ENCODE measurements at regions not wholly inside any gene's neighbourhood (a gene's known extent, or its start where the extent isn't known, plus 50 kb on each side); places are given as distances from the start of the nearest gene placed in this dataset.

- TF ChIP-seq CTCF (tag by site-specific recombination; IDR thresholded peaks at IDR 0.05) = no peak
- TF ChIP-seq, protein P1, sequence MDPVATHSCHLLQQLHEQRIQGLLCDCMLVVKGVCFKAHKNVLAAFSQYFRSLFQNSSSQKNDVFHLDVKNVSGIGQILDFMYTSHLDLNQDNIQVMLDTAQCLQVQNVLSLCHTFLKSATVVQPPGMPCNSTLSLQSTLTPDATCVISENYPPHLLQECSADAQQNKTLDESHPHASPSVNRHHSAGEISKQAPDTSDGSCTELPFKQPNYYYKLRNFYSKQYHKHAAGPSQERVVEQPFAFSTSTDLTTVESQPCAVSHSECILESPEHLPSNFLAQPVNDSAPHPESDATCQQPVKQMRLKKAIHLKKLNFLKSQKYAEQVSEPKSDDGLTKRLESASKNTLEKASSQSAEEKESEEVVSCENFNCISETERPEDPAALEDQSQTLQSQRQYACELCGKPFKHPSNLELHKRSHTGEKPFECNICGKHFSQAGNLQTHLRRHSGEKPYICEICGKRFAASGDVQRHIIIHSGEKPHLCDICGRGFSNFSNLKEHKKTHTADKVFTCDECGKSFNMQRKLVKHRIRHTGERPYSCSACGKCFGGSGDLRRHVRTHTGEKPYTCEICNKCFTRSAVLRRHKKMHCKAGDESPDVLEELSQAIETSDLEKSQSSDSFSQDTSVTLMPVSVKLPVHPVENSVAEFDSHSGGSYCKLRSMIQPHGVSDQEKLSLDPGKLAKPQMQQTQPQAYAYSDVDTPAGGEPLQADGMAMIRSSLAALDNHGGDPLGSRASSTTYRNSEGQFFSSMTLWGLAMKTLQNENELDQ (tag by site-specific recombination; IDR thresholded peaks at IDR 0.05; ENCODE audit: low read depth) = no peak
- TF ChIP-seq MYNN (tag by site-specific recombination; IDR thresholded peaks at IDR 0.05; ENCODE audit: borderline replicate concordance) = no peak
- TF ChIP-seq ZNF211 (tag by site-specific recombination; IDR thresholded peaks at IDR 0.05; ENCODE audit: low read depth) = no peak
- no peak for TF ChIP-seq ZNF138 (tag by site-specific recombination; IDR thresholded peaks at IDR 0.05; ENCODE audit: borderline replicate concordance)
- no peak for TF ChIP-seq BCL11A (tag by site-specific recombination; IDR thresholded peaks at IDR 0.05; ENCODE audit: low read depth)
- TF ChIP-seq ZSCAN18 (tag by site-specific recombination; IDR thresholded peaks at IDR 0.05) = no peak
- TF ChIP-seq ZNF449 (tag by site-specific recombination; IDR thresholded peaks at IDR 0.05) = no peak
Observed at GRCh38 chr2:226578879-226579278, 220.7 kb downstream of the IRS1 start.
